OCI-LY1 (cell line): ENCODE measurements at regions not wholly inside any gene's neighbourhood (a gene's known extent, or its start where the extent isn't known, plus 50 kb on each side); places are given as distances from the start of the nearest gene placed in this dataset.

Experiments used
- H2AFZ ChIP-seq: fragments of 200-600 bp; sonication (generic), shearing (Covaris generic); 2 replicates; pipeline ENCODE4 v1.6.0; 2014; ENCODE audit warnings: antibody characterized with exemption, mild to moderate bottlenecking, low read length
- H3F3A ChIP-seq: fragments of 200-600 bp; sonication (generic), shearing (Covaris generic); 2 replicates; pipeline ENCODE4 v1.6.0; 2014; ENCODE audit warnings: mild to moderate bottlenecking, antibody characterized with exemption, low read length, moderate library complexity; ENCODE audit not compliant: insufficient read depth
- H3K27ac ChIP-seq: fragments of 200-600 bp; sonication (generic); 2 replicates; pipeline ENCODE4 v1.5.1; 2014; ENCODE audit warnings: low read length, mixed run types, mild to moderate bottlenecking, low read depth; ENCODE audit not compliant: poor library complexity, severe bottlenecking
- H3K27me3 ChIP-seq: fragments of 200-600 bp; sonication (generic); 2 replicates; pipeline ENCODE4 v1.6.0; 2014; ENCODE audit warnings: antibody characterized with exemption, mild to moderate bottlenecking, low read length, moderate library complexity; ENCODE audit not compliant: insufficient read depth
- H3K36me3 ChIP-seq: fragments of 200-600 bp; sonication (generic); 2 replicates; pipeline ENCODE4 v1.6.1; 2014; ENCODE audit warnings: mild to moderate bottlenecking, antibody characterized with exemption, low read length, moderate library complexity, mixed read lengths; ENCODE audit not compliant: insufficient read depth
- H3K4me1 ChIP-seq: fragments of 200-600 bp; sonication (generic); 2 replicates; pipeline ENCODE4 v1.5.1; 2014; ENCODE audit warnings: mild to moderate bottlenecking, low read length, moderate library complexity; ENCODE audit not compliant: insufficient read depth, severe bottlenecking
- H3K4me2 ChIP-seq: fragments of 200-600 bp; sonication (generic), shearing (Covaris generic); 2 replicates; pipeline ENCODE4 v1.6.1; 2014; ENCODE audit warnings: low read length
- H3K4me3 ChIP-seq: fragments of 200-600 bp; sonication (generic); 2 replicates; pipeline ENCODE4 v1.5.1; 2014; ENCODE audit warnings: low read length, low read depth, mild to moderate bottlenecking, mixed read lengths; ENCODE audit not compliant: poor library complexity, severe bottlenecking
- H3K79me2 ChIP-seq: fragments of 200-600 bp; shearing (Covaris generic); 2 replicates; pipeline ENCODE4 v1.6.1; 2016; ENCODE audit warnings: mixed run types, low read length, mixed read lengths; ENCODE audit not compliant: insufficient read depth
- H3K9ac ChIP-seq: fragments of 200-600 bp; sonication (generic), shearing (Covaris generic); 2 replicates; pipeline ENCODE4 v1.6.1; 2014; ENCODE audit warnings: mild to moderate bottlenecking, low read length, mixed read lengths
- H3K9me2 ChIP-seq: fragments of 200-600 bp; sonication (generic), shearing (Covaris generic); 2 replicates; pipeline ENCODE4 v1.6.1; 2014; ENCODE audit warnings: low read depth, mild to moderate bottlenecking, low read length, mixed read lengths
- H3K9me3 ChIP-seq: fragments of 200-600 bp; shearing (Covaris generic); 2 replicates; pipeline ENCODE4 v1.6.1; 2014; ENCODE audit warnings: low read length, mixed read lengths
- H4K20me1 ChIP-seq: fragments of 200-600 bp; sonication (generic), shearing (Covaris generic); 2 replicates; pipeline ENCODE4 v1.6.0; 2016; ENCODE audit warnings: mild to moderate bottlenecking, low read length; ENCODE audit not compliant: insufficient read depth
- CTCF ChIP-seq: fragments of 200-600 bp; sonication (generic), shearing (Covaris generic); IDR thresholded peaks from 2 replicates; pipeline ENCODE4 v1.5.1; 2017; ENCODE audit warnings: mild to moderate bottlenecking, antibody characterized with exemption, low read length, moderate library complexity, mixed read lengths
- EZH2 ChIP-seq: fragments of 200-600 bp; sonication (generic), shearing (Covaris generic); IDR thresholded peaks from 2 replicates; pipeline ENCODE4 v1.8.0; 2017; ENCODE audit warnings: borderline replicate concordance, mixed run types, mild to moderate bottlenecking, antibody characterized with exemption, low read length, moderate library complexity, mixed read lengths

DNA sequence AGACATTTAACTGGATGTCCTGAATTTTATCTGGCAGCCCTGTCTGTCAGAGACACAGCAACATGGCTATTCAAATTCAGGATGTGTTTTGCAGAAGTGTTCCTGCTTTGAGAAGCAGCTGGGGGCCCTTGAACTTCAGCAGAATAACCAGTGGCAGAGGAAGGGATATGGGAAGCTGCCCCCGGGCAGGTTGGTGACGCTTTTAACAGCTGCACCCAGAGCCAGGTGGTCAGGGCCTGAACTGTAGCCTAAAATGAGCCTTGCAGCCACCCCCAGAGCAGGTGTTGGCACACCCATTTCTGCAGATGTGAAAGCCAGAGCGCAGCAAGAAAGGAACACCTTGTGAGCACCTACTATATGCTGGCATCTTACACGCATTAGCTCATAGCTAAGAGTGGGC is 128.7 kb upstream of the BOD1 start:
- Histone ChIP-seq H3K4me2 (peak overlapping the region; percentile 74), H3K27me3 (no peaks in the 10 kb centered on the region), H3K36me3 (peaks cover 9% of the 10 kb centered on the region; the same call in 1 of the 2 replicates), H2AFZ (no peak overlapping the region), H4K20me1 (no peaks in the 10 kb centered on the region), H3K9ac (peak overlapping the region; percentile 77), H3F3A (peaks cover 9% of the 10 kb centered on the region), H3K27ac (peak overlapping the region; percentile 99), H3K4me1 (peaks cover 91% of the 10 kb centered on the region), H3K9me2 (no peaks in the 10 kb centered on the region), H3K9me3 (no peaks in the 10 kb centered on the region), H3K4me3 (peak overlapping the region; percentile 65), H3K79me2 (peaks cover 11% of the 10 kb centered on the region)
- TF ChIP-seq CTCF (no peak), EZH2 (no peak)

DNA sequence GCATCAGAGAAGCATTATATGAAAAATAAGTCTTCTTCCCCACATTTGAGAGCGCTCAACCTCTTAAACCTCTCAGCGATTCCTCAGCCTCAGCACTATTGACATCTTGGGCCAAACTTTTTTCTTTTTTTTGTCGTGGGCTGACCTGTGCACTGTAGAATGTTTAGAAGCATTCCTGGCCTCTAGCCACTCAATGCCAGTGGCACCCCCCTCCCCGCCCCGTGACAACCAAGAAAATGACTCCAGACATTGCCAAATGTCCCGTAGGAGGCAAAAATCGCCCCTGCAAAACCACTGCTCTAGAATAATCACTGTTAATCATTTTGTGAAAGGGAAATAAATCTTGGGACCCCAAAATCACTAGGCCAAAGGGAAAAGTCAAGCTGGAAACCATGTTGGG is 129.1 kb upstream of the BOD1 start:
- H3K9me2 ChIP-seq, result no peaks in the 10 kb centered on the region
- no peaks in the 10 kb centered on the region for H4K20me1 ChIP-seq
- H3K9me3 ChIP-seq, result no peaks in the 10 kb centered on the region
- H3K27me3 ChIP-seq, result no peaks in the 10 kb centered on the region
- H3K4me2 ChIP-seq, result peak overlapping the region; percentile 74
- H3K79me2 ChIP-seq, result peaks cover 11% of the 10 kb centered on the region
- H3K9ac ChIP-seq, result peak overlapping the region; percentile 77
- peaks cover 9% of the 10 kb centered on the region for H3F3A ChIP-seq
- TF ChIP-seq CTCF (no peak), EZH2 (no peak)
- H2AFZ ChIP-seq, result no peak overlapping the region
- peak overlapping the region; percentile 65 for H3K4me3 ChIP-seq
- H3K36me3 ChIP-seq, result peaks cover 5% of the 10 kb centered on the region; the same call in 1 of the 2 replicates
- H3K27ac ChIP-seq, result peak overlapping the region; percentile 99
- peaks cover 91% of the 10 kb centered on the region for H3K4me1 ChIP-seq

DNA sequence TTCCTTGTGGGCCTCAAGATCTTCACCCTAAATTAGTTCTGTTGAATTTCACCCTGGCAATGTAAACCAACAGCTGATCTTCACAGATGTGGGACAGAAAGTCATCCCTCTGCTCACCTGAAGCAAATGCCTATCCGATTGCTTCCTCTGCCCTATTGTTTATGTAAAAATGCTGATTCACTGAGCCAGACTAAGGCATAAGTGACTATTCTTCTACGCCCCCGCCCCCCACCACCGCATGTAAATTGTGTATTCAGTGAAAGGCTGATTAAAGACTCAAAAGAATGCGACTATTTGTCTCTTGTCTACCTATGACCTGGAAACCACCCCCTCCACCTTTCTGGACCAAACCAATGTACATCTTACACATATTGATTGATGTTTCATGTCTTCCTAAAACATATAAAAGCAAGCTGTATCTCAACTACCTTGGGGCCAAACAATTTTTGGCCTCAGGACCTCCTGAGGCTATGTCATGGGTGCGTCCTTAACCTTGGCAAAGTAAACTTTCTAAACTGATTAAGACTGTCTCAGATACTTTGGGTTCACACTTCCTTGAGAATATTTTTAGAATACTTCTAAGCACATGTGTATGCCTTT is 129.7 kb upstream of the BOD1 start:
- peak overlapping the region; percentile 65 for H3K4me3 ChIP-seq
- TF ChIP-seq EZH2, result no peak
- peaks cover 9% of the 10 kb centered on the region for H3F3A ChIP-seq
- peak overlapping the region; percentile 99 for H3K27ac ChIP-seq
- peak overlapping the region; percentile 77 for H3K9ac ChIP-seq
- H2AFZ ChIP-seq, result no peak overlapping the region
- no peaks in the 10 kb centered on the region for H4K20me1 ChIP-seq
- no peaks in the 10 kb centered on the region for H3K9me3 ChIP-seq
- no peaks in the 10 kb centered on the region for H3K36me3 ChIP-seq
- no peaks in the 10 kb centered on the region for H3K27me3 ChIP-seq
- peaks cover 11% of the 10 kb centered on the region for H3K79me2 ChIP-seq
- H3K9me2 ChIP-seq, result no peaks in the 10 kb centered on the region
- peaks cover 91% of the 10 kb centered on the region for H3K4me1 ChIP-seq
- H3K4me2 ChIP-seq, result peak overlapping the region; percentile 74

- H3K9me2 ChIP-seq, result no peaks in the 10 kb centered on the region
- peaks cover 85% of the 10 kb centered on the region for H3K4me1 ChIP-seq
- H3K9me3 ChIP-seq, result no peaks in the 10 kb centered on the region
- no peaks in the 10 kb centered on the region for H3K27me3 ChIP-seq
- no peak overlapping the region for H3K4me2 ChIP-seq
- peaks cover 9% of the 10 kb centered on the region for H3F3A ChIP-seq
- peak overlapping the region; percentile 52 for H3K27ac ChIP-seq
- no peak overlapping the region for H2AFZ ChIP-seq
- no peaks in the 10 kb centered on the region for H4K20me1 ChIP-seq
- TF ChIP-seq EZH2, result no peak
- no peak for TF ChIP-seq CTCF
- no peak overlapping the region for H3K9ac ChIP-seq
- no peaks in the 10 kb centered on the region for H3K36me3 ChIP-seq
- no peak overlapping the region for H3K4me3 ChIP-seq
- H3K79me2 ChIP-seq, result peaks cover 7% of the 10 kb centered on the region; the same call in 1 of the 2 replicates
Measured at GRCh38 chr5:173747876-173748275, 131.4 kb upstream of the BOD1 start.
